ENCODE measurements at regions not wholly inside any gene's neighbourhood (a gene's known extent, or its start where the extent isn't known, plus 50 kb on each side); places are given as distances from the start of the nearest gene placed in this dataset.

DNA sequence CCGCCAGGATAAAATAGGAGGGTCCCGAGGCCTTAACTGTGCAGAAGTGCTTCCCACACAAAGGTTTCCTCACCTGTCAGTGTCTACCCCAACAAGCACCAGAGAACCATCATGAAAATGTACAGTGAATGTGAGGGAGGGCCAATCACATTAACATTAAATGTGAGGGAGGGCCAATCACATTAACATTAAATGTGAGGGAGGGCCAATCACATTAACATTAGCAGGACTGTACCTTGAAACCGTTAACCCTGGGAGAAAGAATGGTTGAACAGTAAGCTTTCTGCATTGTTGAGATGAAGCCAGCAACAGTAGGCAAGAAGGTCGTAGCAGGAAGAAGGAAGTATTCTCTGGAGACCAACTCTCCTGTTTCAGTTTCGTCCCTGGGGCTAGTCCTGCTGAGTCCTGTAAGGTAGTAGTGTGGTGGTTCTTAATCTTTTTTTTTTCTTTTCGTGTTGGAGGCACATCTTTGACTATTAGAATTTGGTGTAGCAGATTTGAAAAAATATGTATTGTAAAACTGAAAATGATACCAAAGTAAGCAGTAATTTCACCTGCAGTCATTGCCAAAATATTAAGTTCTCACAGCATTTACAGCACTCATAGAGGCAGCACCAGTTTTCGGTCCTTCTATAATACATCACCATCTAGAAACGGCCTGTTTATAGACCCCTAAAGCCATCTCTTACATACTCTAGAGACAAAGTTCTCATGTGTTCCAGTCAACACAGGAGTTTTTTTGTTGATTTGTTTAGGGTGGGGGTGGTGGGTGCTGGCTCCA is 98.6 kb upstream of the PPP2R5A start:
- H3K9me3 ChIP-seq (replicated peaks in 1 of 3): no peaks in the 10 kb centered on the region
- no peaks in the 10 kb centered on the region for H3K27me3 ChIP-seq
- H3K4me1 ChIP-seq (replicated peaks in 1 of 2): no peaks in the 10 kb centered on the region
- no peaks in the 10 kb centered on the region for H3K36me3 ChIP-seq (replicated peaks in 1 of 2)
- TF ChIP-seq POLR2A (IDR thresholded peaks at IDR 0.05): no peak
- TF ChIP-seq, protein P1, sequence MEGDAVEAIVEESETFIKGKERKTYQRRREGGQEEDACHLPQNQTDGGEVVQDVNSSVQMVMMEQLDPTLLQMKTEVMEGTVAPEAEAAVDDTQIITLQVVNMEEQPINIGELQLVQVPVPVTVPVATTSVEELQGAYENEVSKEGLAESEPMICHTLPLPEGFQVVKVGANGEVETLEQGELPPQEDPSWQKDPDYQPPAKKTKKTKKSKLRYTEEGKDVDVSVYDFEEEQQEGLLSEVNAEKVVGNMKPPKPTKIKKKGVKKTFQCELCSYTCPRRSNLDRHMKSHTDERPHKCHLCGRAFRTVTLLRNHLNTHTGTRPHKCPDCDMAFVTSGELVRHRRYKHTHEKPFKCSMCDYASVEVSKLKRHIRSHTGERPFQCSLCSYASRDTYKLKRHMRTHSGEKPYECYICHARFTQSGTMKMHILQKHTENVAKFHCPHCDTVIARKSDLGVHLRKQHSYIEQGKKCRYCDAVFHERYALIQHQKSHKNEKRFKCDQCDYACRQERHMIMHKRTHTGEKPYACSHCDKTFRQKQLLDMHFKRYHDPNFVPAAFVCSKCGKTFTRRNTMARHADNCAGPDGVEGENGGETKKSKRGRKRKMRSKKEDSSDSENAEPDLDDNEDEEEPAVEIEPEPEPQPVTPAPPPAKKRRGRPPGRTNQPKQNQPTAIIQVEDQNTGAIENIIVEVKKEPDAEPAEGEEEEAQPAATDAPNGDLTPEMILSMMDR (IDR thresholded peaks at IDR 0.05): no peak
- no peak overlapping the region for H3K4me3 ChIP-seq
- peak overlapping the region in 1 of 5 donors; percentile 16 for H3K27ac ChIP-seq
- WGBS, 4 donors: 62 to 69% (median 65%) methylated on average over 8 of the region's 8 CpGs
- no peak for DNase-seq
- intact Hi-C loops (cut with DNase I): no loop called here

DNA sequence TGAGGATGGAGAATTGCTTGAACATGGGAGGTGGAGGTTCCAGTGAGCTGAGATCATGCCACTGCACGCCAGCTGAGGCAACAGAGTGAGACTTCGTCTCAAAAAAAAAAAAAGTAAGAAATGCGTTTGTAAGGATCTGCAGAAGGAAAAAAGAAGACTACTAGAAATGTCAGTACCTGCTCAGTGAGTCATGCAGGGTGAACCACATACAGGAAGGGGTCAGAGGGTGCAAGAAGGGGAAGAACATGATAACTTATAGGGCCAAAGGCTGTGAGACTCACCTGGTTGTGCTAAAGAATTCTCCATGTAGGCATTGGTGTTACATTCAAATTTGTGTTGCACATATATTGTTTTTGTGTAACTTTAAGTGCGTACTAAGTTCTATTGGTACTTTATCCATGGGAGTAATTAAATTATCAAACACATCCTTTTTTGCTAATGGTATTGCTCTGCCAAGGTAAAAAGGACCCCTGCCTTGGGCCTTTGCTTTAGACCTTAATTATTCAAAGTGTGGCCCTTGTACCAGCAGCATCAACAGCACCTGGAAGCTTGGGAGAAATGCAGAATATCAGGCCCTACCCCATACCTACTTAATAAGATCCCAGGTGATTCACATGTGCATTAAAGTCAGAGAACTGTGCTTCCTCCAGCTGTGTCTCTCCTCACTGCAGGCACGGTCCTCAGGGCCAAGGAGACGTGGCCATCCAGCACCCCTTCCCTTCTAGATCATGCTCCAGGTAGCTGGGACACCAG is 96.4 kb upstream of the PPP2R5A start:
- H3K9me3 ChIP-seq (replicated peaks in 1 of 3): no peaks in the 10 kb centered on the region
- H3K36me3 ChIP-seq (replicated peaks in 1 of 2): no peaks in the 10 kb centered on the region
- intact Hi-C loops (cut with DNase I): no loop called here
- WGBS, 4 donors: 85 to 99% (median 89%) methylated on average over 6 of the region's 6 CpGs
- H3K4me3 ChIP-seq: no peak overlapping the region
- H3K4me1 ChIP-seq (replicated peaks in 1 of 2): no peaks in the 10 kb centered on the region
- DNase-seq: no peak
- no peaks in the 10 kb centered on the region for H3K27me3 ChIP-seq
- TF ChIP-seq POLR2A (IDR thresholded peaks at IDR 0.05): no peak
- TF ChIP-seq, protein P1 (IDR thresholded peaks at IDR 0.05): no peak
- peak overlapping the region in 1 of 5 donors; percentile 67 for H3K27ac ChIP-seq

DNA sequence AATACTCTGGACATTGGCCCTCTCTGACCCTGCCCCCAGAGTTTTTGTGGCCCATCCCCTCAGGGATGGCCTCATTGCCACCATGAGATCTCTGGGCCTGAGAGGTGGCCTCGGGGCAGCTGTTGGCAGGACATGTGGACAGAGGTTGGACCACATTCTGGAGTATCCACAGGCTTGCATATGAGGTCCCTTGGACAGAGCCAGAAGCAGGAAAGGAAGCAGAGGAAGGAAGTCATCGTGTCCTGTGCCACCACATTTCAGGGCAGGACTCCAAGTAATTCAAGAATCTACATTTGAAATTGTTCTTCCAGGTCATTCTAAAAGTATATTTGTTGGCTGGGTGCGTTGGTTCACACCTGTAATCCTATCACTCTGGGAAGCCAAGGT is 95.9 kb upstream of the PPP2R5A start:
- Histone ChIP-seq H3K4me3 (no peak overlapping the region), H3K4me1 (replicated peaks in 1 of 2) (no peaks in the 10 kb centered on the region), H3K9me3 (replicated peaks in 1 of 3) (no peaks in the 10 kb centered on the region), H3K27ac (peak overlapping the region in 1 of 5 donors; percentile 67), H3K36me3 (replicated peaks in 1 of 2) (no peaks in the 10 kb centered on the region), H3K27me3 (no peaks in the 10 kb centered on the region)
- TF ChIP-seq, protein P1 (IDR thresholded peaks at IDR 0.05): no peak
- no peak for TF ChIP-seq POLR2A (IDR thresholded peaks at IDR 0.05)
- intact Hi-C loops (cut with DNase I): no loop called here
- 61 to 95% (median 77%) methylated on average over 3 of the region's 3 CpGs for WGBS, 4 donors
- DNase-seq: peak in 4 of 7 donors; percentile 14 to 58 (median 22)

DNA sequence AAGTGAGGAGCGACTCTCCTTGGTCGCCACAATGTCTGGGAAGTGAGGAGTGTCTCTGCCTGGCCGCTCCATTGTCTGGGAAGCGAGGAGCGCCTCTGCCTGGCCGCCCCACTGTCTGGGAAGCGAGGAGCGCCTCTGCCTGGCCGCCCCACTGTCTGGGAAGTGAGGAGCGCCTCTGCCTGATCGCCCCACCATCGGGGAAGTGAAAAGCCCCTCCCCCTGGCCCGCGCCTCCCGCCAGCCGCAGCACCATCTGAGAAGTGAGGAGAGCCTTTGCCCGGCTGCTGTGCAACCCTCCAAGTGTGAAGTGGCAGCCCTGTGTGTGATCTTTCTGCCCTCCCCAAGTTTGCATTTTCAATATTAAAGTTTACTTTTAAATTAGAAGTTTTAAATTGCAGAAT is 95.0 kb upstream of the PPP2R5A start:
- DNase-seq: no peak
- Histone ChIP-seq H3K9me3 (replicated peaks in 1 of 3) (no peaks in the 10 kb centered on the region), H3K27ac (no peak overlapping the region), H3K4me3 (no peak overlapping the region), H3K4me1 (replicated peaks in 1 of 2) (no peaks in the 10 kb centered on the region), H3K27me3 (no peaks in the 10 kb centered on the region), H3K36me3 (replicated peaks in 1 of 2) (no peaks in the 10 kb centered on the region)
- intact Hi-C loops (cut with DNase I): no loop called here
- TF ChIP-seq, protein P1 (IDR thresholded peaks at IDR 0.05): no peak
- no peak for TF ChIP-seq POLR2A (IDR thresholded peaks at IDR 0.05)
- WGBS, 4 donors: 84 to 95% (median 87%) methylated on average over 13 to 17 of the region's 17 CpGs
